HG02852 (cell line): ENCODE measurements at regions not wholly inside any gene's neighbourhood (a gene's known extent, or its start where the extent isn't known, plus 50 kb on each side); places are given as distances from the start of the nearest gene placed in this dataset.

Experiments
- ATAC-seq: cut with Tn5 transposase; IDR thresholded peaks from one replicate; pipeline ENCODE4 v1.9.1; 2021; ENCODE audit warnings: mild to moderate bottlenecking, moderate library complexity; ENCODE audit not compliant: unreplicated experiment

DNA sequence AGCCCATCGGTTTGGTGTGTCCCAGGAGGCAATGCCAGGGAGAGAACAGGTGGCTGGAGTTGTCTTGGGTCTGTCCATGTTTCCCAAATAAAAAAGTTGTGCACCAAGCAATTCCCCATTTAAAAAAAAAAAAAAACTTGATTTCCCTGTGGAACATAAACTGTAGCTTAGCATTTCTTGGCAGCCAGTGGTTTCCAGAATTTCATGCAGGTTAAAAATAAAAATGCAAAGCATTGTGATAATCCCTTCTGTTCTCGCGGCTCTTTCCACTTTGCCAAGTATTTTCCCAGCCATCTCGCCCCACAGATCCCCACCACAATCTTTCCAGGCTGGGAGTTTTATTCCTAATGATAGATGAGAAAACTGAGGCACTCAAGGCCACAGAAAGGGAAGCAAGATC lies 51.4 kb upstream of the MSX1 start:
- no peak for ATAC-seq

DNA sequence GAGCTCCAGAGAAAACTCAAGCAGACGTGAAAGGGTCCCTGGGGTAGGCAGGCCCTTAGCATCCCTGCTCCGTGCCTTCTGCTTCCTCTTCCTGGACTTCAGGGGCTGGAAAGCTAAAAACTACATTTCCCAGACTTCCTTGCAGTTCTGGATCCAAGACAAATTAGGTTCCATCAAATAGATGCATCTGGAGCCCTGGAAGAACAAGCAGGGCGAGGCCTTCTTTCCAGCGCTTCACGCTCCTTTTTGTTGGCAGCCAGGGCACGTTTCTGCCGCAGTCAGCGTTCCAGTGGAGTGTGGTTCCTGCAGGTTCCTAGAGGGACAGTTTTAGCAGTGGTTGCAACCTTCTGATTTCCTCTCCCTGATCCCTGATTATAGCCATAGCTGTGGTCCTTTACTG lies 53.6 kb upstream of the MSX1 start:
- no peak for ATAC-seq

DNA sequence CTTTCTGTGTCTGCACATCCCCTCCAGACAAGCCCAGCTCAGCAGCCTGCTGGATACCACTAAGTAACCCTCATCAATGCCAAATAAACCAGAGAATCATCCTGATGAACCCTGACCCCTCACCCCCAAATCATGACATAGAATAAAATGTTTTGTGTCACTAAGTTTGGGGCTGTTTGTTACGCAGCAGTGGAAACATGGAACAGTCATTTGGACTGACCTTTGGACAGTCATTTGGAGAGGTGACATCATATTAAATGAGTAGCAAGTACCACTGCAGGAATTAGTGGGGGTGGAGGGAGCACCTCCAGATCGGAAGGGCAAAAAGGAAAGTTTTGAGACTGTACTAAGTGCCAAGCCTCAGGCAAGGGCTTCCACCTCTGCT lies 55.6 kb upstream of the MSX1 start:
- ATAC-seq: no peak

DNA sequence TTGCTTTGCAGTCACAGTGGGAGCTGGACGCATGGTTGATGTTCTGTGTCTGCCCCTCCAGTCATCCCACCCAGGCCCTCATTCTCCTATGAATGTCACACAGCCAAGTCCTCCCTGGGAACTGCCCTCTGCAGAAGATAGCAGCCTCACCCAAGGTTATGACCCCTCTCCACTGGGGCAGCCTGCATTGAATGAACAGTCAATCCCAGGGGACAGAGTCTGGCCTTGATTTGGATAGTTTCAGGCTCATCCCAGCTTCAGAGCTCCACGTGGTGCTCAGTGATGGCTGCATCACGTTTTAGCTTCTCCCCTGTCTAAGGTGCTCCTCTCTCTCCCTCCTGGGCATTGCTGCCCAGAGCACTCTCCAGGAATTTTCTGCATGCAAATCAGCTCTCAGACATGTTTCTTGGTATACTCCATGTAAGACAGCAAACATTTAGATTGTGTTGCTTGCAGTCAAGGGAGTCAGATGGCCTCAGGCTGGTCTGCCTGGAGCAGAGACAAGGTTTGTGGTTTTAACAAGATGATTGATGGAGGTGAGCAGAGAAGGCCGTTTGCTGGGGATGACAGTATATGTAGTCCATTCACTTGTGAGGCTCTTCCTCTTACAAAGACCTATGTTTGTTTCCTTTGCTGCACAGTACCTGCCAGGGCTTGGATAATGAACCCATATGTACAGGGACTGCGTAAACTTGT lies 56.1 kb upstream of the MSX1 start:
- no peak for ATAC-seq

DNA sequence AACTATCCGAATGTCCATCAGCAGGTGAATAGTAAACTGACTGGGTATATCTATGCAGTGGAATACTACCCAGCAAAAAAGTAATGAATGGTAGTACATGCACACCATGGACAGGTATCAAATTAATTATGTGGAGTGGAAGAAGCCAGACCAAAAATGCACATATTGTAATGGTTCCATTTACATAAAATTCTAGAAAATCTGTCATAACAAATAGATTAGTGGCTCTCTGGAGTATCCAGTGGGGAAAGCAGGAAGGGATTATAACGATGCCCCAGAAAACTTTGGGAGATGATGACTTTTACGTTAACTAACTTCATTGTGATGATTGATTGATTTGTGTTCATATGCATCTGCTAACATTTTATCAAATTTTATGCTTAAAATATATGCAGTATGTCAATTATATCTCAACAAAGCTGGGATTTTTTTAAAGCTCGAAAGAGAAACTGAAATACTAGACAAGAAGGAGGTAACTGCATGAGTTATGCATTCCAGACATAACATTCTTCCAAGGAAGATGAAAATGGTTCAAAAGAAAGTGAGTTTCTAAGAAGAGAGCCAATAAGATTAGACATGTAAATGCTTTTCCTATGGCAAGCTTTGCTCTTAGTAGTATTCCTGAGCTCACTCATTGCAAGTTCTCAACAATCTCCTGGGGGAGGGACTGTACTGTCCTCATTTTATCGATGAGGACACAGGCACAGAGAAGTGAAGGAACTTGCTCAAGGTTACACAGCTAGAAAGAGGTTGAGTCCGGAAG lies 58.6 kb upstream of the MSX1 start:
- ATAC-seq: no peak

DNA sequence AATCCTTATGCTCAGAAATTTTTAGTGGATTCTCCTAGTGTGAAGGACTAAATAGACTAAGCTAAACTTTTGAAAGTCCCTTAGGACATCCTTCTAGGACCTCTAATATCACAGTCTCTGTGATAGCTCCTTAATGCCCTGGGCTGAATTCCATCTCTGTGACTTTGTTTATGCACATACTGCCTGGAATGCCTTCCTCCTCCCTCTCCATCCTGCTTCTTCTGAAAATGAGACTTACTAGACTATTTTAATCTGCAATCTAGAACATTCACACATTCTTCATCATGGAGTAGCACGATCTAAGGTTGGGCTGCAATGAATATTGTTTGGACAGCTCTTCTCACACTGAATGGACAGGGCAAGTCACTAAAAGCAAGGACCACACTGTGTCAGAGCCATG lies 65.0 kb upstream of the MSX1 start:
- ATAC-seq: no peak

DNA sequence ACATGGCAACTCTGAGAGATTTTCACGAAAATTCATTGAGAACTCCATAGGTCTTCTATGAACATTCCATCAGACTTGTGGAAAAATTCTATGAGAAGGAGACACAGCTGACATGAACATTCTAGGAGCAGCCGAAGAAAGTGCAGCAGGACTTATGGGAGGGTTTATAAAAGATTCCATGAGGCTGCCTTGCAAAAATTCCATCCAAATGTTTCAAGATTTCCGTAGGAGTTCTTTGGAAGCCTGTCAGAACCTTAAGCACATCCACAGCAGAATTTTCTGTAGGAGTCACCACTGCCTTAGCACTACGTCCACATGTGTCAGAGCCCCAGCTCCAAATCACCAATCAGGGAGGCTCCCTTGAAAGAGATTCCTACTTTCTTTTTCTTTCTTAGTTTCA lies 67.0 kb upstream of the MSX1 start:
- ATAC-seq: no peak

DNA sequence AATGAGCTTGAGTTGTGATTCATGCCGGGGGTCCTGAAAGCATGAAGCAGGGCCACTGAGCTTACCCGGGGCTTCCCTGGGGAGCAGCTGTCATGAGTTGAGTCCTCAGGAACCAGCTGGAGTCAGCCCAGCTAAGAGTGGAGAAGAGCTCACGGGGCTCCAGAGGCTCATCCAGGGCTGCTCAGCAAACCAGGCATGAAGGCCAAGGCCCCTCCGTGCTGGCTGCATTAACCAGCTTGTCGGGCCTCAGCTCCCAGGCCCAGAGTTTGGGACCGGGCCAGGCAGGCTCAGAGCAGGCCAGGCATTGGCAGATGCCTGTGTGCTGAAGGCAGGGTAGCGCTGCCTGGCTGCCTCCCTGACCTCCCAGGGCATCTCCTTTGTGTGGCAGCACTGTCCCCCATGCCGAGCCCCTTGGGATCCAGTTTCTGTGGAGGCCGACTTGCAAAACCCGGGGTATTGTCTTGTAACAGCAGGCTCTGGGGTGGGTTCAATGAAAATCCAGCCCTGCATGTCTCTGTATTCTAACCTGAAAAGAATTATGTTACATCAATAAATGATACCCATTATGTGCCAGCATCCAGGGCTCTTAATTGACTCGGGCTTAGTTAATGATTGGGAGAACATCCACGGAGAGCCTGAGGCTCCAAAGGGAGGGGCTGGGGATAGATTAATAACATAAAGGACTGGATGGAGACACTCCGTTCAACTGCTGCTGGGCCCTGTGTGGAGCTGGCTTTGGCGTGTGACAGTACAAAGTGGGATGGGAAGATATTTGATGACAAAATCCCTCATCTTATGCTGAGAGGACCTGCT lies 68.0 kb upstream of the MSX1 start:
- no peak for ATAC-seq

DNA sequence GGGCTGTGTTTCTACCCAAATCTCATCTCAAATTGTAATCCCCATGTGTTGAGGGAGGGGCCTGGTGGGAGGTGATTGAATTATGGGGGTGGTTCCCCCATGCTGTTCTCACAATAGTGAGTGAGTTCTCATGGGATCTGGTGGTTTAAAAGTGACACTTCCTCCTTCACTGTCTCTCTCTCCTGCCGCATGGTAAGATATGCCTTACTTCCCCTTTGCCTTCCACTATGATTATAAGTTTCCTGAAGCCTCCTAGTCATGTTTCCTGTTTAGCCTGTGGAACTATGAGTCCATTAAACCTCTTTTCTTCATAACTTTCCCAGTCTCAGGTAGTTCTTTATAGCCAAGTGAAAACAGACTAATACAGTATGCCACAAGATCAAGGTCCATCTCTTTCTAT lies 70.0 kb upstream of the MSX1 start:
- ATAC-seq: no peak

DNA sequence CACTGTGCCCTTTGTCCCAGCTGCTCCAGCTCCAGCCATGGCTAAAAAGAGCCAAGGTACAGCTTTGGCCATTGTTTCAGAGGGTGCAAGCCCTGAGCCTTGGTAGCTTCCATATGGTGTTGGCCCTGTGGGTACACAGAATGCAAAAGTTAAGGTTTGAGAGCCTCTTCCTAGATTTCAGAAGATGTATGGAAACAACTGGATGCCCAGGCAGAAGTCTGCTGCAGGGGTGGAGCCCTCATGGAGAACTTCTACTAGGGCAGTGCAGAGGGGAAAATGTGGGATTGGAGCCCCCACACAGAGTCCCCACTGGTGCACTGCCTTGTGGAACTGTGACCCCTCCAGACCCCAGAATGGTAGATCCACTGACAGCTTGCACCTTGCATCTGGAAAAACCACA lies 70.9 kb upstream of the MSX1 start:
- ATAC-seq: no peak

DNA sequence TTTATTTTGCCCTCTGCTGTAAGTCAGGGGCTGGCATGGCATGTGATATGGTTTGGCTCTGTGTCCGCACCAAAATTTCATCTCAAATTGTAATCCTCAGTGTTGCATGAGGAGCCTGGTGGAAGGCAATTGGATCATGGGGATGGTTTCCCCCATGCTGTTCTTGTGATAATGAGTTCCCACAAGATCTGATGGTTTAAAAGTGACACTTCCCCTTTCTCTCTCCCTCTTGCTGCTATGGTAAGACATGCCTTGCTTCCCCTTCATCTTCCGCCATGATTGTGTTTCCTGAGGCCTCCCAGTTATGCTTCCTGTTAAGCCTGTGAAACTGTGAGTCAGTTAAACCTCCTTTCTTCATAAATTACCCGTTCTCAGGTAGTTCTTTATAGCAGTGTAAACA lies 72.0 kb upstream of the MSX1 start:
- no peak for ATAC-seq

DNA sequence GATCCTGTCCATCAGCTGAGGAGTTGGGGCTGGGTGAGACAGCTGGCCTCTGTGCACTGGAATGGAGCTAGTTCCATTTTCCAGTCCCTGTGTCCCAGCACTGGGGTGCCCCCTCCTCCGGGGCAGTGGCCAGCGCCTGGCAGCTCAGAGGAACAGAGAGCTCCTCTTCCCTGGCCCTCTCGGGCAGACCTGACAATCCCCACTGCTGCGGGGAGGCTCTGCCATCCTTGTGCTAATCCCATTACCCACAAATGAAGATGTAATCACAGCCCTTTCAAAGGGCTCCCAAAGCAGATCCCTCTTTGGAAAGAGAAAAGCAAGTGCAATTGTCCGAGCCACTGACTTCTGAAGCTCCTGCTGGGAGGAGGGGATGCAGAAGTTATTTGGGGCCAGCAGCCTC lies 75.1 kb upstream of the MSX1 start:
- ATAC-seq: no peak

DNA sequence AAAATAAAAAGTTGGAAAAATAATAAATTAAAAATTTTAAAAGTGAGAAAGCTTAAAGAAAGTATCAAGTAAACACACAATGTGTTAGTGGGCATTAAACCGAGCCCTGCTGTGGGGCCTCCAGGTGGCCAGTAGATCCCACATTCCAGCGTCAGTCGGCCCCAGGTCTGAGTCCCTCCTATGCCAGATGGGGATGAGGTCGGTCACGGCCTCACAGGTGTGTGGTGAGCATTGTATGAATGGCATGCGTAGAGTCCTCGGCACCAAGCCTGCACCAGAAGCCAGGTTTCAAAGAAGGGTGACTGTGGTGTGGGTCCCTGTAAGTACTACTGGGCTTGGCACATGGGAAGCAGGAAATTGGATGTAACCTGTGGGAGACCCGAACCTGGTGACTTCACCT lies 75.6 kb upstream of the MSX1 start:
- no peak for ATAC-seq

DNA sequence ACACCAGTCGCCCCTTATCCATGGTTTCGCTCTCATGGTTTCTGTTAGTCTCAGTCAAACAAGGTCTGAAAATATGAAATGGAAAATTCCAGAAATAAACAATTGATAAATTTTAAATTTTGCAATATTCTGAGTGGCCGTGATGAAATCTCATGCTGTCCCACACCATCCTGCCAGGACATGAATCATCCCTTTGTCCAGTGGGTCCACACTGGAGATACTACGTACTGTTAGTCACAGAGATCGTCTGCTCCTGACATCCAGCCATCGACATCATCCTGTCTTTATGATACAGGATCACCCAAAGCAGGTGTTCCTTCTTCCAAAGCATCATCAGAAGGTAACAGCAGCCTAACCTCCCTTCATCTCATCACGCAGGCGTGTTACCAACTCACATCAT lies 76.5 kb upstream of the MSX1 start:
- ATAC-seq: no peak

DNA sequence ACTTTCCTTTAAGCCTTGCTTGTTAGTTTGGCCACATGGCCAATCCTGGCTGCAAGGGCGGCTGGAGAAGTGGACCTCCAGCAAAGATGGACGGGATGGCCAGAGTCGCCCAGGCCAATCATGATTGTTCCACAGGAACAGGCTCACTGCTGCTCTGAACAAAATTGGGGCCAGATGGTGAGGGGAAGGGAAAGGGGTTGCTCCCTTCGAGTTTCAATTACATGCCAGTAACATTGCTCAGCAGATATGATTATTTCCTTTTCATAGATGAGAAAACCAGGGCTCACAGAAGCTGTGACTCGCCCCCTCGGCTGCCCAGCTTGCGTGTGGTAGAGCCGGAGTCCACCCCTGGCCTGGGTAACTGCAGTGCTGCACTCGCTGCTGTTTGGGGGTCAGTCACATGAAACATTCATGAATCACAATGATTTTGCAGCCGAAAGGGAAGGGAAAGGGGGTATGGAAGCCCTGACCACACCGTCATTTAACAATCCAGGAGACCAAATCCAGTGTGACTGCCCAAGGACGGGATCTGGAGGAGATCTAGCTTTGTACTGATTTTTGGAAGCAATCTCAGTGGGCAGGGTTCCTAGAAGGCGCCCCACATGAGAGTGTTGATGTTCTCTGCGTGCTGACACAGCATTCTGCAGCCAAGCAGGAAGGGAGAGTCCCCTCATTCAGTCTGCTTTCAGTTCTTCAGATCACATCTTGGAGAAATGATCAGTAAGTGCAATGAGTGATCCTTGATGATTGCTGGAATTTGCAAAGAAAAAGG lies 77.3 kb upstream of the MSX1 start:
- ATAC-seq: no peak

DNA sequence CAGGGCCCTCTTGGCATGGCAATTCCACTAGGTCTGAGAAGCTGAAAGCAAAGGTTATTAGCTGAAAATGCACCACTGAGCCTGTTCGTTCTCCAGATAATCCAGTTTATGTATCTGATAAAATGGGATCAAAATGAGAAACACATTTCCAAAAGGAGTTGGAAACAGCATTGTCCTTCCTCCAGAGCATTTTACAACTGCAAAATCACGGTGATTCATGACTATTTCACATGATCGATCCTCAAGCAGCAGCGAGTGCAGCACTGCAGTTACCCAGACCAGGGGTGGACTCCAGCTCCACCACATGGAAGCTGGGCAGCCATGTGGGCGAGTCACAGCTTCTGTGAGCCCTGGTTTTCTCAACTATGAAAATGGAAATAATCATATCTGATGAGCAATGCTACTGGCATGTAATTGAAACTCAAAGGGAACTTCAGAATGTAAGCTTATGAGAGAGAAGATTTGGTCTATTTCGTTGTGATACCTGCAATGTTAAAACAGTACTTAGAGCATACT lies 78.7 kb upstream of the MSX1 start:
- ATAC-seq: no peak

DNA sequence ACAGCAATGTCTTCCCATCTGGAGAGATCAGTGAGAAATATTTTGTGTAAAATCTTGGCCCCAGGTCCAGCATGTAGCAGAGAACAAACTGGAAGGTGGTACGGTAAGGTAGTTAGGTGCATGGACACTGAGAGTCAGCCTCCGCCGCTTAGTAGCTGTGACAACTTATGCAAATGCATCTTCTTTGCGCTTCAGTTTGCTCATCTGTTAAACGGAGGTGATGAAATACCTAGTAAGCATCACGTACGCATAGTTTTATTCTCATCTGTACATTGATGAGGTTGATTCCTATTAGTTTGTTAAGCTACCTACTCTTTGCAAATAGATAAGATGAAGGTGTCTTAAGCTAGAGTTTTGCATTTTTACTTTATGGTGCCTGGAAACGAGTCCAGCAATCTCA lies 80.0 kb upstream of the MSX1 start:
- no peak for ATAC-seq

DNA sequence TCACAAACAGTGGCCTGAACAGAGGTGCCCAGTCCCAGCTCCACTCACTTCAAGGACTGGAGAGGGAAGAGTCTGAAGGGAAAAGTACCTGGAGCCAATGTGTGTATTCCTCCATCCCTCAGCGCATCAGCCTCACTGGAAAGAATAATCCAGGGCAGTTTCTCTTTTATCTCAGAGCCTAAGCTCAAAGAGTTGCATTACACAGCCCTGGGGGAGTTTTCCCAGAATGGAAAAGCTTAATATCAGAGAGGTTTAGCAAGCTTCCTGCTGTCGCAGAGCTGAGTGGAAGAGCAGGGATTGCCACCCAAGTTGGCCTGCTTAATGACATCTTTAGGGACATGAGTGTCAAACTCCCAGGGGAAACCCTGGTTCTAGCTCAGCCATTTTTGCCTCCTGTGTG lies 80.4 kb upstream of the MSX1 start:
- ATAC-seq: no peak

DNA sequence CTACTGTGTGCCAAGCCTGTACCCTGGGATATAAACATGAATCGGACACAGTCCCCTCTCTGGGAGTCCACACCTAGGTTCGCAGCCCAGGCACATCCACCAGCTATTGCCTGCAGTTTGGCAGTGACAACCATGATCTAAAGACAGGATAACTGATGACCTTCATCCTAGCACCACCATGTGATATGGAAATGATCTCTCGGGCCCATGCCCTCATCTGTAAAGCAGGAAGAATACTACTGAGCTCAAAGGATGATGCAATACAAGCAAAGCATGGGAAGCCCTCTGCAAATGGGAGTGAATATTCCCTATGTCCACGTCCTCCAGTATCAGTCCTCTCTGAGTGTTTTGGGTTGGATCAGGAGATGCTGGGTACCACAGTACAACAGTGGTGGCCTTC lies 80.9 kb upstream of the MSX1 start:
- ATAC-seq: no peak

DNA sequence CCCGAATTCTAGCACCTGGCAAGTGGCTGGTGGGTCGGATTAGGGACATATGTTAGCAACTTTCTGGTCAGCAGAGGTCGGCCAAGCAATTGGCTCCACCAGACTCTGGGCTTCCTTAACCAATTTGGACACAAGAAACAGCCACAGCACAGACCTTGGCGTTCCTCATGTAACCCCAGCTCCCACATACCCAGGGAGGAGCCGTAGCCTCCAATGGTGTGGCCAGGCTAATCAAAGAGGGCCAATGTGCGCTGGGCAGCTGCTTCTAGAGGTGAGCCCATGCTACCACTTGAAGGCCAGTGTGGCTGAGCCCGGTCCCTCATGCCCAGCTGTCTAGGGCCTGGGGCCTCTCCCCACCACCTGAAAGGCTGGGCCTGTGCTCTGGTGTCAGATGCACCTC lies 82.5 kb upstream of the MSX1 start:
- no peak for ATAC-seq

DNA sequence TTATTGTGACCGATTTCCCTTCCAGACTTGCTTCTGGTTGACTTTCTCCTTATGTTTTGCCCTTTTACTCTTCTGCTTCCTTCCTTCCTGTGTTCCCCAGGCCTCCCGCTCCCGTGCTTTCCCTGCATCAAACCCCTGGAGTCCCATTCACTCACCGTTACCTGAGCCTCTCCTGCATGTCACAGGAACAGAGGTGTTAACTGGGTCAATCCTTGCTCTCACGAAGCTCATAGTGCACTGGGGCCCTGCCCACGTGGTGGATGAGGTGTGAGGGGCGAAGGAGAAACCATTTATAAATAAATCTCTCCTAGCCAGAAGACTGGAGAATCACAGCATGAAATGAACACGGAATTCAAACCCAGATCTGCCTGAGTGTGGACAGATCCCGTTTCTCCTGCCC lies 83.1 kb upstream of the MSX1 start:
- ATAC-seq: no peak
